ENCODE measurements at regions not wholly inside any gene's neighbourhood (a gene's known extent, or its start where the extent isn't known, plus 50 kb on each side); places are given as distances from the start of the nearest gene placed in this dataset.
"Not testable (repeated sequence)": the region's sequence is repeated elsewhere in the genome, so short reads cannot be mapped to it uniquely, and the experiment has no call there.

DNA sequence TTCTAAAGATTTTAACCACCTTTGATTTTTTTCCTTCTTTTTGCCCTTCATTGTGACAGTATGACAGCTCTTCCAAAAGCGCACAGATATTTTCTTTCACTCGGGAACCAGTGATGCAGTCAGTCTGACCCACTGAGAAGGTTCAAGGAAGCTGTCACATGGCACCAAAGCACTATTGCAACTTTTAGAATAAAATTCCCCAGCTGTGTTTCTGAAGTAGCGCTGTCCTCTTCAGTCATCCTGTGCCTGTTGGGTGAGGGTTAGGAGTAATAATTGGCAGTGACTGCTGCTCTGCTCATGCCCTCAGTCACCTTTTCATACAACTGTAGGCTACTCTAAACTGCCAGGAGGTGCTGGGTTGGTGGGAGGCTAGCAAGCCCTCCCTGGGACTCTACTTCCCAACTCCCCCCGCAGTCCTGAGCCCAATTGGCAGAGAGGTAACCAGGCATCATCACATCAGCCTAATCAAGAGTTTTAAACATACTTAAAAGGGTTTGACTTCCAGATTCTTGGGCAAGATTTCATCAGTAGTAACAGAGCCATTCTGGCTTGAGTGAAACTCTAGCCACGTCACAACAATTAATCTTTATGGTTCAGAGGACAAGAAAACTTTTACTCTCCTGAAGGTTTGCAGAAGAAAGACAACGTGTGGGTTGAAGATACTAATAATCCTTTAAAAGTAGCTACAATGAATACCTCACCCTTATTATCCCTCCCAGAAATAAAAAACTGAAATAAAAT is 473.3 kb downstream of the FBXO15 start:
- DNase-seq = no peak

DNA sequence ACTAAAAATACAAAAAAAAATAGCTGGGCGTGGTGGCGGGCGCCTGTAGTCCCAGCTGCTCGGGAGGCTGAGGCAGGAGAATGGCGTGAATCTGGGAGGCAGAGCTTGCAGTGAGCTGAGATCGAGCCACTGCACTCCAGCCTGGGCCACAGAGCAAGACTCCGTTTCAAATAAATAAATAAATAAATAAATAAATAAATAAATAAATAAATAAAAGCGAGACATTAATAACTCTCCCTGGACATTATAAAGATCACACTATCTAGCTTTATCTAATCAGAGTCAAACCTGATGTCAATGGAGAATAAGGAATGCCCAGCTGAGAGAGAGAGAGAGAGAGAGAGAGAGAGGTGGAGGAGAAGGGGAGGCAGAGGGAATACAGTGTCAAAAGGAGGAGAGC is 476.2 kb downstream of the FBXO15 start:
- not testable (repeated sequence) for DNase-seq

DNA sequence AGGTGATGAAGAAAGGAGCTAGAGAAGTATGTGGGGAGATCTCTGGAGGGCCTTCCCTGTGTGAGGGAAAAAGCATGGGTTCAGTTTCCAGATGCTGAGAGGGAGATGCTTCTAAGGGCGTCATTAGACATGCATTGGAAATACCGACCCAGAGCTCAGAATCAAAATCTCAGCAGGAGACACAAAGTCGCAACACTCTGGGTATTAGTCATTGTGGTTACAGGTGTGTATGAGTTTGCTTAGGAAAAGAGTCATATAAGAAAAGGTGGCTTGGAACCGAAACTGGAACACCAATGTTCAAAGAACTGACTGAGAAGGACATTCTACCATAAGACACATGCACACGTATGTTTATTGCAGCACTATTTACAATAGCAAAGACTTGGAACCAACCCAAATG is 477.1 kb downstream of the FBXO15 start:
- DNase-seq = no peak

DNA sequence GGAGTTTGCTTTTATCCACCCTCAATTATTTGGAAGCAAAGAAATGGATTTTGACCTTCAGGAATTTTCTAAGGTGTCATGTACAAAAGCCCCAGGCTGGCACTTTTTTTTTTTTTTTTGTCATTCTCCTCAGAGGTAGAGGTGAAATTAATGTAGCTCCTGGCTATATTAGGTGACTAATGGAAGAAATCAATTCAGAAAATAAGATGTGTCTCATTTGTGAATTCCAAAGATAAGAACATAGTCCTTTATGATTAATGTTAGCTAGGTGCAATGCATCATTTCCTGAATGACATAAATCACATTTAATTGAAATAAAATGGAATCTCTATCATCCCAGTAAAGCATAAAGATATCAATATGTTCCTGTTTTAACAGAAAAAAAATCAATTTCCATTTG is 477.6 kb downstream of the FBXO15 start:
- no peak for DNase-seq

DNA sequence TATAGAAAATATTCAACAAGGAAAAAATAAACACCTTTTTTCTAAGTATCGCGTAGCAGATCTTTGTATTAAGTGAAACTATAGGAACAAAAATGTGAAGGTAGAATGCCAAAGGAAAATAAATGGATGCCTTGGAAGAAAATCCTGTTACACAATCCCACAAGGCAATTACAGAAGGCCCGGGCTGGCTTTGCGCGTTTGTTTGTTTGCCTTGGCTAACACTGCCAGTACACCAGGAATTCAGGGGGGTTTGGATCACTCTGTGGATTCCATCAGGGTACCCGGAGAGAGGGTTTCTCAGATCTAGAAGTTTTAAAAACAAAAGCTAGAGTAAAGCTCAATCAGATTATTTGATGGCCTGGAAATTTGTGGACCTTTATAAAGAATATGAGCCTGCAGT is 478.3 kb downstream of the FBXO15 start:
- no peak for DNase-seq

DNA sequence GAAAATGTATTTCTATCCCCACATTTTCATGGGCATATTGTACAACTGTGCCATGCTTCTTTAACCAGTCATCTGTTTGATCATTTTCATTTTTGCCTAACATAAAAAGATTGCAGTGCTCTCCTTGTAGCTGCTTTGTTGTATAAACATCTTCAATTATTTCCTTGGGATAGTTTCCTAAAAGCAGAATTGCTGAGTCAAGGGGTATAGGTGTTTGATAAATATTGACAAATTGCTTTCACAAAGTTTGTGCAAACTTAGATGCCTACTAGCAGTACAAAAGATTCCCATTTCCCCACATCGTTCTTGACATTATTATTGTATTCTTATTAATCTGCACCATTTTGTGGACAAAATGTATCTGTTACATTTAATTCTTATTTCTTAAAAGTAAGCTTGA is 479.6 kb downstream of the FBXO15 start:
- DNase-seq = no peak

DNA sequence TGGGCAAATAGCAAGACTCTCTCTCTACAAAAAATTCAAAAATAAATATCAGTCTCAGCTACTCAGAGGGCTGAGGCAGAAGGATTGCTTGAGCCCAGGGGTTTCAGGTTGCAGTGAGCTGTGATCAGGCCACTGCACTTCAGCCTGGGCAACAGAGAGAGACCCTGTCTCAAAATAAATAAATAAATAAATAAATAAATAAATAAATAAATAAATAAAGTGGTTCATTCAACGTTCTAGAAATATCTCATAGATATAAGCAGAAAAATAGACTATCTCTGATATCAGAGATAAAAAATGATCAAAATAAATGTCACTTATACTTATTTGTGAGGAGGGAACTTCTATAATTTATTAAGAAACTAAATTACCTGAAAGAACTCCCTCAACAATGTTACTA is 480.9 kb downstream of the FBXO15 start:
- DNase-seq = no peak

DNA sequence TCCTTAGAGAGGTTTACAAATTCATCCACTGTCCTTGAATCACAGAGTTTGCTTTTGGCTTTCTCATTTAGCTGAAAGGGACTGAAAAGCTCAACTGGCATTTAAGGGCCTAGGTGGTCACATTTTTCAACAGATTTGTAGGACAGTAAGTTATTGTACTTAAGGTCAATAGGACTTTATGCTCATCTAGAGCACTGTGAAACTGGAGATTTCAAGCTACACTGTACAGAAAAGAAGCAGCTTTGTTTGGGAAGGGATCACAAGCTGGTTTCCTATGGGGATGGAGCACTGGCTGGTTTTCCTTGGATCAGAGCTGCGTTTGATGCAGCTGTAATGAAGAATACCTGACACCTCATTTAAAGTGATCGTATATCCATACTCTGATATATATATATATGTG is 482.7 kb downstream of the FBXO15 start:
- DNase-seq = no peak

DNA sequence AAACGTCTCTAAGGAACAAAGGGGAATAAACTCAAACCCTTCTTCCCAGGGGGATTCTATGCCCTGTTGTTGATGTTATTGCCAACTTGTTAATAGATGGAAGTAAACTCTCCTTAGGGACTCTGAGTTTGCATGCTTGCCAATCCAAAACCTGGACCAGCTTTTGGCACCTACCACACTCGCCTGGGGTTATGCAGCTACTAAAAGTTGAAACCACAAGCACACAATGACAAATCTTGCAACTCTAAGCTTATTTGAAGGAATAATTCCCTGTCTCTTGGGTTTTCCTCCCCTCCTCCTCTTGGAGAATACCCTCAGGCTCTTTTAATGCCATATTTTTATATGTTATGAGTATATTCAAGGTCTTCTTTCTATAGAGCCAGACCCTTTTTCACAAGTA is 484.1 kb downstream of the FBXO15 start:
- no peak for DNase-seq

DNA sequence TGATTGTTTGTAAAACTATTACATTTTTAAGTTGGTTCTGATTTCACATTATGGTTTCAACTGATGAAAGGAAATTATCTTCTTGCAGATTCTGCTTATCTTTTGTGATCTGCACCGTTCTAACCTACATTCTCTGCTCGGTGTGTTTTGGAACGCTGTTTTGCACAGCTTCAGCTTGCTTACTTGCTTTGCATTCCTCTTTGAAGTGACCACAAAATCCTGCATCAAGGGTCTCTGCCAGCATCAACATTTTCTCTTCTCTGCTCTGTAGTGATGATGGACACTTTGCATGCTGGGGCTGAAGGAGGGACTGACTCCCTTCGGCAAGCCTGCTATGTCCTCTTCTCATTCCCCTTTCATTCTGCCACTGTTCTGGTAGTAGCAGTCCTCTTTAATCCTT is 485.2 kb downstream of the FBXO15 start:
- no peak for DNase-seq

DNA sequence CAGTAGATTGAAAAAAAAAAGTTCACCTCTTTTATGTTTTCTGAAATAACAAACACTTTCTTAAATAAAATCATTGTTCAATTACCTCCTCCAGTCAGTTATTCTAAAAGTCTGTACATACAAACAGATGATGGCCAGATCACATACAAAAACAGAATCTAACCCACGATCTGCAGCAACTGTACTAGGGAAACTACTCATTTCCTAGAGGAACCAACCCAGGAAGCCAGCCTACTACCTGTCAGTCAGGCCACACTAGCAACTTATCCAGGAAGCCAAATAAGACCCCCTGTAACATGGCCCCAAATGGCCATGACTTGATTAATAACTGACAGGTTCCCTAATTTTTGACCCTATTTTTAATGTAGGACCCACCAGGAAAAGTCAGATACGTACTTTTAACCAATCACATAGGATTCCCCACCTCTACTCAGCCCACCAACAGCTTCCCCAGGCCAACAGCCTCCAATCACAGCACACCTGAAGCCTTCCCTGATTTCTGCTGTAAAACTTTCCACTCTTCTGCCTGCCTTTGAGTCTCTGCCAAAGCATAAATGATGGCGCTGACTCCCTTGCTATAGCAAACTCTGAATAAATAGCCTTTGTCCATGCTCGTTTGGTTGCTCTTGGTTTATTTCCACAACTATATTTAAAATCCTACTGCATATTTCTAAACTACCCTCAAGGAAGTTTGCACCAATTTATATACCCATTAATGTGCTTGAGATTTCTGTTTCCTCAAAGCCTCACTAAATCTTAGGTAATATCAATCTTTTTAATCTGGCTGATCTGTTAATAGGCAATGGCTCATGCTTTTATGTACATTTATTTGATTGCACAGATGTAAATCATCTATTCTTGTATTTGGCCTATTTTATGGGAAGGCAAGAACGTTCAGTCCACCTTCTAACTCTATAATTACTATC is 486.4 kb downstream of the FBXO15 start:
- no peak for DNase-seq

DNA sequence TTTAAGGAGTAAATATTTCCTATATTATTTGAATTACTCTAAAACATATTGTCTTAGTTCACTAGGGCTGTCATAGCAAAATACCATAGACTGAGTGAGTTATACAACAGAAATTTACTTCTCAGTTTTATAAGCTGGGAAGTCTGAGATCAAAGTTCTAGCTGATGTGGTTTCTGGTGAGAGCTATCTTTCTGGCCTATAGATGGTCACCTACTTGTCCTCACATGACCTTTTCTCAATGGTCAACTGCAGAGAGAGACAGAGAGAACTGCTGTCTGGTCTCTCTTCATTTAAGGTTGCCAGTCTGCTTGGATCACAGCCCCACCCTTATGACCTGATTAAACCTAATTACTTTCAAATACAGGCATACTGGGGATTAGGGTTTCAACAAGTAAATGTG is 490.9 kb downstream of the FBXO15 start:
- no peak for DNase-seq

DNA sequence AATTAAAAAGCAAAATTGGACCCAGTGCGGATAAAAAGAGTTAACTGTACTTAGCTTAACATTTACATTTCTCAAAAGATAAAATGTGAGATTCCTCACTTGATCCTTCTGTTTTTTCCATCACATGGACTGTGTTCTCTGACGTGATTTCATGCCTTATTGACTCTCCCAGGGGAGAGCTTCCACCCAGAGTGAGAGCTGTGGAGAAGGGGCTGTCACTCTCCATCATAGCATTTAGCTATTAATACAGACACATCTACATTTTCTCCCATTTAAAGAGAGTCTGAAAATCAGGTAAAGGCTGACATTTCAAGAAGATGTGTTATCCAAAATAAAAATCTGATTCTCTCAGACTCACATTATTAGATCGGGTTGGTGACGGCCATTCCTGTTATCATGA is 493.8 kb downstream of the FBXO15 start:
- no peak for DNase-seq

DNA sequence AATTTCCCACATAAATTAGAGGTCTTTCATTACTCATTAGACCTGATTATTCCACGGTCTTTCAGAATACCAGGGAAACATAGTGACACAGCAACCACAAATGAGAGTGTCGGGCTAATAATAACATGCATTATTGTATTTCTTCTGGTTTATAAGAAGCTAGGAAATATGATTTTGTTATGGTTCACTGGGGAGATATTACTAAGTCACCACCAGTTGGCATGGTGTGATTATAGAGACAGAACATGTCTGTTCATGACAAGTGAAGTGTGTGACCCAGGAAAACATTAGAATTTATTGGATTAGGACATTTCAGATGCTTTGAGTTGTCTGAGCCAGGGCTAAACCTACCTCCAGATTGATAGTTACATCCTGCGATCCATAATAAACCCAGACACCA is 494.4 kb downstream of the FBXO15 start:
- no peak for DNase-seq

DNA sequence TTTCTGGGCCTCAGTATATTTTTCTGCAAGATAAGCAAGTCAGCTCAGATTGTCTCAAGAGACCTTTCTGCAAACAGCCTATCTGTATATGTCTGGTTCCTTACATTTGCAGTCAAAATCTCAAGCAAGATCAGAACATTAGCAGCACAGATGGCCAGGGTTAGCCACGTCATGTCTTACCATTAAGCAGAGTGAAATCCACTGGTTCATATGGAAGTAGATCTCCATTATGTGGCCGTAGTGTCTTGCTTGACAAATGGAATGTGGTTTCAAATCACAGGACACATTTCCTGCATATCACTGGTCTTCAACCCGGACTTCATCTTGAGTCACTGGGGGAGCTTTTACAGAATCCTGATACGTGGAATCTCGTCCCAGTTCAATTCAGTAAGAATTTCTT is 500.2 kb downstream of the FBXO15 start:
- DNase-seq = no peak

DNA sequence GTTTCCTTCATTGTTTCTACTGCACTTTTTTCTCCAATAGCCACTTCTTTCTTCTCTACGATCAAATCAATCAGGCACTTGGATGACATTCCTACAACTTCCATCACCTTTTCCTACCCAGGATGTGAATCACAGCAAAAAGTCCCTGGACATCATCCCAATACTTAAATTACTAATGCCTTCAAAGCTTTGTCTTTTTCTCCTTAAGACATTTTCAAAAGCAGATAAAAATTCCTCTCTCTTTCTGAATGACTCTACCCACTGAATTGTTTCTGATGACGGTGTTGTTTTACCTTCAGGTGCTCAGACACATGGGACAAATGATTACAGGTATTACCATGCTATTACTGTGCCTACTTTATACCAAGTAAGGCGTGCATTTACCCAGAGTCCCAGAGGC is 500.9 kb downstream of the FBXO15 start:
- DNase-seq = no peak

DNA sequence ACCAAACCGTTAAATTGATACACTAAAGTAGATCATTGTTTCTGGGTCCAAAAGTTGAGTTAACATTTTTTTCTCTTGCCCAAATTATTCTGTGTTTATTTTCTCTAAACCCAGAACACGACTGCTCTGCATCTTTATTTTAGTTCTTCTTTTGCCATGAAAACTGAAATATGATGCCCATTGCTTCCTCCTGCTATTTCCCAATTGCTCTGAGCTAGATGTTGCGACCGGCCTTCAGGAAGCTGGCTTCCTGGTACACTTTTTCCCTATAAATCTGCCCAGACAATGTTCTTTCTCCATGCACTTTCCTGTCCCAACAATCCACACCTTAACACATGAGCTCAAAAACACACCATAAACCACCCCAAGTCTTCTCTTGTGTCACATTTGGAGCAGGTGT is 501.4 kb downstream of the FBXO15 start:
- no peak for DNase-seq

DNA sequence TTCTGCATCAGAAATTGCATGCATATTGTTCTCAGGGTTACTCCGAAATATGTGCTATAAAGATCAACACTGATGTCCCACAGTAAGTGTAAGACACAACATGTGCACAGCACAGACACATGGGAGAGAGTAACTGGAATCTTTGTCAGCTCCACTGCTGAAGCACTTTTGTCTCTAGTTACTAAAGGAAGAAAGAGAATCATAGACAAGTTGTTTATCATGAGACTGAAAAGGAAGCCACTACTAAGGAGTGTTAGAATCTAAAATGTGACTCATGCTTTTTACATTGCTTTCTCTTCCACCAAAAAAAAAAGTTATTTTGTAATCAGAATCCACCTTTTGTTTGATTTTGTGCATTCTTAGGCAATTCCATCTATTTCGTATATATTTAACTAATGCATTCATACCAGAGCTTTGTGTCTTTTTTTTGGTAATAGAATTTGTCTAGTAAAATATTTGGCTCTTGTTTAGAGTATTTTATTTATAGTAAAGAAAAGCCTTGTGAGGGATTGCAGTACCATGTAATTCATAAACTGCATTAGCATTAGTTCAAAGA is 502.4 kb downstream of the FBXO15 start:
- DNase-seq = no peak

DNA sequence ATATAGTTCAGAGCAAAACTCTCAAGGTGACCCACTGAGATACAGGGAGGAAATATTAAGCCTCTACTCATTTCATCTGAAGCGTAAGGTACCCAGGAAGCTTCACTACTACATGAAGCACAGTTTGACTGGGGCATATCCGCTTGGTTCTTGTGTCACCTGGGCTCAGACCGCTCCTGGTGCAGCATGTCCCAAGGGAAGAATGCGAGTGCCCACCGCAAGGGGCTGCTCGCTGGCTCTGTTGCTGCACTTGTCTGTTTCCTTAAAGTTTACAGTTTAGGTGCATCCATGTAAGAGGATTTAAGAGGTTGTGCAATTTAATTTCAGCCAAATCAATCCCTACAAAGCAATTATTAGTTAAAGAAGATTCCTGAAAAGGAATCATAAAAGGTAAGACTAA is 507.8 kb downstream of the FBXO15 start:
- DNase-seq = no peak

DNA sequence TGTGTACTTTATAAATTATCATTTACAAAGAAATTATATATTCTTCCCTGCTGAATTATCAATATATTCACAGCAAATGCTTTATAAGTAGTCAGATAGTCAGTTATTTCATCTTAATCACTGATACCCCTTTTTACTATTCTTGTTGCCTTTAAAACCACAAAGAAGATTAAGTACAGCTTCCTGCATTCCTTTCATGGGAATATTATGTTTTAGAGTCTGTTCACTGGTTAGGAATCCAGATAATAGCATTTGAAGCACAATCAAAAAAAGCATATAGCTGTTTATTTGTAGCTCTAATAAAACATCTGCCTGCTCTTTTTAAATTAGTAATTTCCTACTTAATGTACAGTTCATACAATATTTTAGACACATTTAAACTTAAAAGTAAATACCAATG is 508.9 kb downstream of the FBXO15 start:
- no peak for DNase-seq

DNA sequence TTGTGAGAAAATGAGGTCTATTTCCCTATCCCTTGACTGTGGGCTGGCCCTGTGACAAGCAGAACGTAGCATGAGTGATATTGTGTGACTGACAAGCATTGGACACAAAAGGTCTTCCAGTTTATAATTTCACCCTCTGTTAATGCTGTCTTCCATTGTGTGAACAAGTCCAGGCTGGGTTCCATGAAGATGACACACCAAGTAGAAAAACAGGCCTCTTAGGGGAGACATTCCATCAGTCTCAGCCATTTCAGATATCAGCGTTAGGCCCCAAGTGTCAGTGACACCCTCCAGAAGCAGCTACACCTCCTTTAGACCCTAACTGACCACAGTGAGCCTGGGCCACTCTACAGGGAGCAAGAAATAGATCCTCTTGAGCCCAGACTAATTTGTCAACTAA is 511.3 kb downstream of the FBXO15 start:
- no peak for DNase-seq

DNA sequence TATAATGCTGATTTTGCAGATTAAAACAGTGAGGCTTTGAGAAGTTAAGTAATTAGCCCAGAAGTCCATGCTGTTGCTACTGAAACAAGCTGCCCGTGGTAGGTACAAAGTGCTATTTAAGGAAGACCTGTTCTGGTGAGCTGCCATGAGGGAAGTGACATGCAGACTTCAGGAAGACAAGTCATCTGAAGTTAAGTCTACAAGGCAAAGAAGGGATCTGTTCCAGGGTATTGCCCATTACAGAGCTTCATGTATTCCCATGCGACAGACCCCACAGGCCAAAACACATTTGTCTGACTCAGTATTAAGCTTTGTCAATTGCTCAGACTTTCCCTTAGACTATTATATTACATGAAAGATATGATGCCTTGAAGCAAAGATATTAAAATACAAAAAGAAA is 520.8 kb downstream of the FBXO15 start:
- no peak for DNase-seq

DNA sequence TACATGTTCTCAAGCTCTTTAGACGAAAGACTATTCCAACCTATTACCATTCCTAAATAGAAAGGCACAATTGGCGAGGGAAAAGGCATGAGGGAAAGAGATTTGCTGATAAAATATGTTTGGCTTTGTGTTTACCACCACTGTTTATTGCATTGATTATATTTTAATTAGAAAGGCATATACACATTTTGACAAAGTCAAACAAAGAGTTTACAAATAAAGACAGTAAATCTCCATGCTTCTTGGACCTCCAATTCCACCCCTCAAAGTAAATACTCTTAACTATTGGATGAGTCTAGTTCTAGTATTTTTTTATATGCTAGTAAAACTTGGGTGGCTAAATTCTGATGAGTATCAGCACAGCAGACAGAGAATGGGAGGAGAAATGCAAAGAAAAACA is 521.4 kb downstream of the FBXO15 start:
- no peak for DNase-seq

DNA sequence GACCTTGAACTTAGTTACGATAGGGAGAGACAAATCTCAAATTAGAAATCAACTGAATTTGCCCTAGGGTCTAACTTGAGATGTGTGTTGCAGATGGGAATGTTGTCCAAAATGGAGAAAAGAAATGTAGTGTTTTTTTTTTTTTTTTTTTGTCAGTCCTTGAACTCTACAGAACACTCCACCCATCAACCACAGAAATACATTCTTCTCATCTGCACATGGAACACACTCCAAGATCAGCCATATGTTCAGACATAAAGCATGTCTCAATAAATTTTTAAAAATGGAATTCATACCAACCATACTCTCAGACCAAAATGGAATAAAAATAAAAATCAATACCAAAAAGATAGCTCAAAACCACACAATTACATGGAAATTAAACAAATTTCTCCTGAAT is 526.5 kb downstream of the FBXO15 start:
- no peak for DNase-seq

Data from hematopoietic multipotent progenitor cell treated with erythropoietin and hydrocortisone succinate and interleukin-3 and kit ligand, for 4 days (in vitro differentiated cells).